ENCODE measurements at regions not wholly inside any gene's neighbourhood (a gene's known extent, or its start where the extent isn't known, plus 50 kb on each side); places are given as distances from the start of the nearest gene placed in this dataset.

- Histone ChIP-seq H3F3A (replicated peaks; ENCODE audit: insufficient read depth) (no peaks in the 10 kb centered on the region), H3K9me3 (no peaks in the 10 kb centered on the region), H3K79me2 (ENCODE audit: insufficient read depth) (no peaks in the 10 kb centered on the region), H3K4me1 (ENCODE audit: control insufficient read depth in 1 of 2, insufficient read depth in 2 of 2, low read depth in 1 of 2, low read length in 1 of 2) (no peaks in the 10 kb centered on the region), H3K9ac (no peak overlapping the region), H3K9me2 (no peaks in the 10 kb centered on the region), H4K20me1 (ENCODE audit: insufficient read depth) (no peaks in the 10 kb centered on the region), H3K27me3 (ENCODE audit: insufficient read depth) (no peaks in the 10 kb centered on the region), H3K36me3 (replicated peaks in 1 of 2; ENCODE audit: control insufficient read depth in 1 of 2, insufficient read depth in 2 of 2, low read length in 1 of 2) (no peaks in the 10 kb centered on the region), H2AFZ (ENCODE audit: low read depth) (no peak overlapping the region), H3K4me2 (no peak overlapping the region), H3K27ac (ENCODE audit: low read depth in 2 of 2, low read length in 1 of 2) (no peak overlapping the region), H3K4me3 (ENCODE audit: low read depth in 2 of 2, low read length in 1 of 2) (no peak overlapping the region)
- no peak for TF ChIP-seq SIN3A (IDR thresholded peaks at IDR 0.05; ENCODE audit: borderline replicate concordance, low read depth, low read length)
- TF ChIP-seq FOSL2 (IDR thresholded peaks at IDR 0.05; ENCODE audit: borderline replicate concordance, low read depth) = no peak
- TF ChIP-seq RCOR1 (IDR thresholded peaks at IDR 0.05; ENCODE audit: low read length) = no peak
- TF ChIP-seq EZH2phosphoT487 (IDR thresholded peaks at IDR 0.05; ENCODE audit: borderline replicate concordance, low read depth) = no peak
- TF ChIP-seq, protein P1, sequence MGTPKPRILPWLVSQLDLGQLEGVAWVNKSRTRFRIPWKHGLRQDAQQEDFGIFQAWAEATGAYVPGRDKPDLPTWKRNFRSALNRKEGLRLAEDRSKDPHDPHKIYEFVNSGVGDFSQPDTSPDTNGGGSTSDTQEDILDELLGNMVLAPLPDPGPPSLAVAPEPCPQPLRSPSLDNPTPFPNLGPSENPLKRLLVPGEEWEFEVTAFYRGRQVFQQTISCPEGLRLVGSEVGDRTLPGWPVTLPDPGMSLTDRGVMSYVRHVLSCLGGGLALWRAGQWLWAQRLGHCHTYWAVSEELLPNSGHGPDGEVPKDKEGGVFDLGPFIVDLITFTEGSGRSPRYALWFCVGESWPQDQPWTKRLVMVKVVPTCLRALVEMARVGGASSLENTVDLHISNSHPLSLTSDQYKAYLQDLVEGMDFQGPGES (IDR thresholded peaks at IDR 0.05; ENCODE audit: low read depth, low read length) = no peak
- no peak for TF ChIP-seq RAD21 (IDR thresholded peaks at IDR 0.05; ENCODE audit: low read length)
- no peak for TF ChIP-seq FOXM1 (IDR thresholded peaks at IDR 0.05; ENCODE audit: low read depth)
- TF ChIP-seq MEF2A (IDR thresholded peaks at IDR 0.05; ENCODE audit: borderline replicate concordance, low read depth) = no peak
- TF ChIP-seq GABPA (IDR thresholded peaks at IDR 0.05; ENCODE audit: low read depth) = no peak
- no peak for TF ChIP-seq GATA2 (CRISPR knock-in tag; IDR thresholded peaks at IDR 0.05)
- TF ChIP-seq TCF12 (IDR thresholded peaks at IDR 0.05) = no peak
- no peak for TF ChIP-seq TEAD4 (IDR thresholded peaks at IDR 0.05; ENCODE audit: borderline replicate concordance, insufficient read depth)
- TF ChIP-seq RXRA (IDR thresholded peaks at IDR 0.05; ENCODE audit: borderline replicate concordance, low read depth) = no peak
- TF ChIP-seq EP300 (IDR thresholded peaks at IDR 0.05; ENCODE audit: borderline replicate concordance in 1 of 2, low read depth in 1 of 2, low read length in 1 of 2) = no peak
- TF ChIP-seq, protein P2, sequence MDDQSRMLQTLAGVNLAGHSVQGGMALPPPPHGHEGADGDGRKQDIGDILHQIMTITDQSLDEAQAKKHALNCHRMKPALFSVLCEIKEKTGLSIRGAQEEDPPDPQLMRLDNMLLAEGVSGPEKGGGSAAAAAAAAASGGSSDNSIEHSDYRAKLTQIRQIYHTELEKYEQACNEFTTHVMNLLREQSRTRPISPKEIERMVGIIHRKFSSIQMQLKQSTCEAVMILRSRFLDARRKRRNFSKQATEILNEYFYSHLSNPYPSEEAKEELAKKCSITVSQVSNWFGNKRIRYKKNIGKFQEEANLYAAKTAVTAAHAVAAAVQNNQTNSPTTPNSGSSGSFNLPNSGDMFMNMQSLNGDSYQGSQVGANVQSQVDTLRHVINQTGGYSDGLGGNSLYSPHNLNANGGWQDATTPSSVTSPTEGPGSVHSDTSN (IDR thresholded peaks at IDR 0.05) = no peak
- no peak for TF ChIP-seq NFIC (IDR thresholded peaks at IDR 0.05; ENCODE audit: borderline replicate concordance)
- TF ChIP-seq NRF1 (IDR thresholded peaks at IDR 0.05; ENCODE audit: low read depth, low read length) = no peak
- POLR2A ChIA-PET = no interaction called here
- WGBS (ENCODE audit: low lambda C conversion rate) = 46% methylated on average over 3 of the region's 3 CpGs
- DNase-seq = no peak
- CTCF ChIA-PET = no interaction called here
These were observed 519.7 kb upstream of the FRG2C start for GRCh38 chr3:75144406-75144805.

- H3K27me3 ChIP-seq (ENCODE audit: insufficient read depth) = no peaks in the 10 kb centered on the region
- no peaks in the 10 kb centered on the region for H3F3A ChIP-seq (replicated peaks; ENCODE audit: insufficient read depth)
- H4K20me1 ChIP-seq (ENCODE audit: insufficient read depth) = no peaks in the 10 kb centered on the region
- no peak overlapping the region for H3K9ac ChIP-seq
- no peaks in the 10 kb centered on the region for H3K9me3 ChIP-seq
- WGBS (ENCODE audit: low lambda C conversion rate) = 0% methylated on average over 2 of the region's 2 CpGs
- H3K79me2 ChIP-seq (ENCODE audit: insufficient read depth) = no peaks in the 10 kb centered on the region
- H3K36me3 ChIP-seq (replicated peaks in 1 of 2; ENCODE audit: control insufficient read depth in 1 of 2, insufficient read depth in 2 of 2, low read length in 1 of 2) = no peaks in the 10 kb centered on the region
- peak overlapping the region in 1 of 2 experiments; percentile 17; a peak in 1 of 4 replicates for H3K4me3 ChIP-seq (ENCODE audit: low read depth in 2 of 2, low read length in 1 of 2)
- TF ChIP-seq, protein P3, sequence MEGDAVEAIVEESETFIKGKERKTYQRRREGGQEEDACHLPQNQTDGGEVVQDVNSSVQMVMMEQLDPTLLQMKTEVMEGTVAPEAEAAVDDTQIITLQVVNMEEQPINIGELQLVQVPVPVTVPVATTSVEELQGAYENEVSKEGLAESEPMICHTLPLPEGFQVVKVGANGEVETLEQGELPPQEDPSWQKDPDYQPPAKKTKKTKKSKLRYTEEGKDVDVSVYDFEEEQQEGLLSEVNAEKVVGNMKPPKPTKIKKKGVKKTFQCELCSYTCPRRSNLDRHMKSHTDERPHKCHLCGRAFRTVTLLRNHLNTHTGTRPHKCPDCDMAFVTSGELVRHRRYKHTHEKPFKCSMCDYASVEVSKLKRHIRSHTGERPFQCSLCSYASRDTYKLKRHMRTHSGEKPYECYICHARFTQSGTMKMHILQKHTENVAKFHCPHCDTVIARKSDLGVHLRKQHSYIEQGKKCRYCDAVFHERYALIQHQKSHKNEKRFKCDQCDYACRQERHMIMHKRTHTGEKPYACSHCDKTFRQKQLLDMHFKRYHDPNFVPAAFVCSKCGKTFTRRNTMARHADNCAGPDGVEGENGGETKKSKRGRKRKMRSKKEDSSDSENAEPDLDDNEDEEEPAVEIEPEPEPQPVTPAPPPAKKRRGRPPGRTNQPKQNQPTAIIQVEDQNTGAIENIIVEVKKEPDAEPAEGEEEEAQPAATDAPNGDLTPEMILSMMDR (IDR thresholded peaks at IDR 0.05) = peak; percentile 65
- TF ChIP-seq RAD21 (IDR thresholded peaks at IDR 0.05; ENCODE audit: low read length) (peak; percentile 64), EZH2phosphoT487 (IDR thresholded peaks at IDR 0.05; ENCODE audit: borderline replicate concordance, low read depth) (no peak), SMC3 (IDR thresholded peaks at IDR 0.05; ENCODE audit: low read depth, low read length) (0 out of 2 replicates have a peak, but pooled peaks have one; percentile 17)
- H3K9me2 ChIP-seq = no peaks in the 10 kb centered on the region
- DNase-seq = no peak
- H2AFZ ChIP-seq (ENCODE audit: low read depth) = no peak overlapping the region
- ChIA-PET POLR2A (no interaction called here), CTCF (interaction anchor here (0.7 to 2.4 kb wide), 10 partner anchors 9 to 1304 kb away, joined by 3 to 8 read pairs (median 4); no protein-coding TSS in a partner anchor)
- H3K4me2 ChIP-seq = no peak overlapping the region
- H3K4me1 ChIP-seq (ENCODE audit: control insufficient read depth in 1 of 2, insufficient read depth in 2 of 2, low read depth in 1 of 2, low read length in 1 of 2) = no peaks in the 10 kb centered on the region
- H3K27ac ChIP-seq (ENCODE audit: low read depth in 2 of 2, low read length in 1 of 2) = no peak overlapping the region
These were observed 492.4 kb upstream of the FRG2C start for GRCh38 chr3:75171630-75172230.
